HEK293T (cell line): ENCODE measurements at regions not wholly inside any gene's neighbourhood (a gene's known extent, or its start where the extent isn't known, plus 50 kb on each side); places are given as distances from the start of the nearest gene placed in this dataset.

Experiments
- ARNT ChIP-seq: fragments of 450-650 bp; IDR thresholded peaks from 2 replicates; pipeline ENCODE4 v1.6.1; 2017; ENCODE audit warnings: mild to moderate bottlenecking
- BHLHE40 ChIP-seq: fragments of 450-650 bp; IDR thresholded peaks from 2 replicates; pipeline ENCODE4 v1.6.1; 2016; ENCODE audit warnings: mild to moderate bottlenecking, moderate library complexity, borderline replicate concordance
- CTBP1 ChIP-seq: fragments of 450-650 bp; IDR thresholded peaks from 2 replicates; pipeline ENCODE4 v1.6.1; 2016; ENCODE audit warnings: borderline replicate concordance
- ELF4 ChIP-seq: fragments of 450-650 bp; IDR thresholded peaks from 2 replicates; pipeline ENCODE4 v1.6.1; 2017; ENCODE audit warnings: antibody characterized with exemption
- FOXM1 ChIP-seq: fragments of 450-650 bp; IDR thresholded peaks from 2 replicates; pipeline ENCODE4 v1.6.1; 2017; ENCODE audit warnings: mild to moderate bottlenecking, borderline replicate concordance
- LEF1 ChIP-seq: fragments of 450-650 bp; IDR thresholded peaks from 2 replicates; pipeline ENCODE4 v1.6.1; 2017; ENCODE audit warnings: mild to moderate bottlenecking, borderline replicate concordance
- SP1 ChIP-seq: fragments of 450-650 bp; IDR thresholded peaks from 2 replicates; pipeline ENCODE4 v1.6.1; 2017
- SUZ12 ChIP-seq: fragments of 450-650 bp; IDR thresholded peaks from 2 replicates; pipeline ENCODE4 v1.6.1; 2016; ENCODE audit warnings: mild to moderate bottlenecking
- TARDBP ChIP-seq: fragments of 450-650 bp; IDR thresholded peaks from 2 replicates; pipeline ENCODE4 v1.6.1; 2016
- ZNF384 ChIP-seq: fragments of 450-650 bp; IDR thresholded peaks from 2 replicates; pipeline ENCODE4 v1.6.1; 2016

DNA sequence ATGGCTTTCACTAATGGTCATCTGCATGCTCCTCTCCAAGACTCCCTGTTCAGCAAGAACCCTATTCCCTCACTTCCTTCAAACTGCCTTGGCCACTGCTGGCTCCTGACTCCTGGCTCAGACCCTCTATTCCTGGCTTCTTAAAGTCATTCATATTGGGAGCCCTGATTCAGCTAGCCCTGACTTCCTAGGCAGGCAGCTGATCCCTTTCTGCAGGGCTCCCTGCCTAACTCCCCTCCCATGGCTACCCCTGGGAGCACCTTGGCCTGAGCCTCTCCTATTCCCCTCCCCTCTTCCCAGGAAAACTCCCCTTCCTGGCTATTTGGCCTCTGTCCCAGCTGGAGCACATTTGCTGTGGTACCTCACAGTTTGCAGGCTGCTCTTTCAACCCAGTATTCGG, 154.9 kb upstream of the PJA1 start:
- TF ChIP-seq SP1, result no peak
- TF ChIP-seq ELF4, result no peak
- no peak for TF ChIP-seq SUZ12
- no peak for TF ChIP-seq BHLHE40
- TF ChIP-seq FOXM1, result no peak
- TF ChIP-seq TARDBP, result no peak
- no peak for TF ChIP-seq ZNF384
- TF ChIP-seq CTBP1, result no peak
- TF ChIP-seq ARNT, result no peak
- TF ChIP-seq LEF1, result no peak
